Stimulated activated CD8-positive, alpha-beta memory T cell treated with anti-CD3 and anti-CD28 coated beads, Interleukin-7, amount 100 ng/mL, for 24 hours (primary cell): ENCODE measurements at regions not wholly inside any gene's neighbourhood (a gene's known extent, or its start where the extent isn't known, plus 50 kb on each side); places are given as distances from the start of the nearest gene placed in this dataset.
A peak's percentile ranks its signal among the peaks of the same experiment; 100 is the strongest.

Experiments used
- DNase-seq: peaks from one replicate; pipeline ENCODE4 v3.0.0-alpha.2; 2020; ENCODE audit warnings: low read depth

- DNase-seq = no peak
These were observed 198.5 kb downstream of the ADGRG6 start for GRCh38 chr6:142500250-142500786.

- no peak for DNase-seq
These were observed 200.0 kb downstream of the ADGRG6 start for GRCh38 chr6:142501795-142502194.

- DNase-seq = no peak
These were observed 205.3 kb downstream of the ADGRG6 start for GRCh38 chr6:142507065-142507464.

- no peak for DNase-seq
These were observed 208.4 kb downstream of the ADGRG6 start for GRCh38 chr6:142510211-142510610.

GRCh38 chr6:142518126-142518525 lies 216.3 kb downstream of the ADGRG6 start:
- DNase-seq = no peak

- DNase-seq = no peak
These were observed 217.0 kb downstream of the ADGRG6 start for GRCh38 chr6:142518761-142519160.

- no peak for DNase-seq
These were observed 220.0 kb downstream of the ADGRG6 start for GRCh38 chr6:142521791-142522190.

- DNase-seq = no peak
These were observed 221.9 kb downstream of the ADGRG6 start for GRCh38 chr6:142523515-142524375.

GRCh38 chr6:142530566-142530965 lies 228.8 kb downstream of the ADGRG6 start:
- no peak for DNase-seq

GRCh38 chr6:142531727-142532126 lies 229.9 kb downstream of the ADGRG6 start:
- no peak for DNase-seq

GRCh38 chr6:142534076-142534475 lies 232.3 kb downstream of the ADGRG6 start:
- no peak for DNase-seq

- no peak for DNase-seq
These were observed 232.7 kb downstream of the ADGRG6 start for GRCh38 chr6:142534484-142534883.

GRCh38 chr6:142537612-142538478 lies 236.0 kb downstream of the ADGRG6 start:
- no peak for DNase-seq

GRCh38 chr6:142542704-142543233 lies 241.0 kb downstream of the ADGRG6 start:
- DNase-seq = no peak

- no peak for DNase-seq
These were observed 241.8 kb downstream of the ADGRG6 start for GRCh38 chr6:142543606-142544005.

GRCh38 chr6:142544199-142544838 lies 242.5 kb downstream of the ADGRG6 start:
- DNase-seq = no peak

- DNase-seq = no peak
These were observed 243.3 kb downstream of the ADGRG6 start for GRCh38 chr6:142545147-142545546.

- DNase-seq = no peak
These were observed 246.8 kb downstream of the ADGRG6 start for GRCh38 chr6:142548566-142548965.

GRCh38 chr6:142550310-142551063 lies 248.7 kb downstream of the ADGRG6 start:
- no peak for DNase-seq

- DNase-seq = peak; percentile 9
These were observed 249.5 kb downstream of the ADGRG6 start for GRCh38 chr6:142551274-142551811.

- no peak for DNase-seq
These were observed 257.0 kb downstream of the ADGRG6 start for GRCh38 chr6:142558786-142559185.
